Tibial nerve (tissue), 3 donors: ENCODE measurements at regions not wholly inside any gene's neighbourhood (a gene's known extent, or its start where the extent isn't known, plus 50 kb on each side); places are given as distances from the start of the nearest gene placed in this dataset.

Experiments used
- POLR2A ChIP-seq, 2 donors: fragments of 450-650 bp; IDR thresholded peaks; one replicate each; pipeline ENCODE4 v1.6.1; 2017; ENCODE audit warnings: antibody characterized with exemption in 2 of 2, mild to moderate bottlenecking in 2 of 2, moderate library complexity in 2 of 2
- TF ChIP-seq, protein P1 (sequence below), 5 experiments: fragments of 200-600 bp in 3 of 5; fragments of 450-650 bp in 2 of 5; sonication (generic) in 3 of 5; IDR thresholded peaks; one replicate each; pipeline ENCODE4 v1.5.1; 2016 to 2019; ENCODE audit warnings: antibody characterized with exemption in 5 of 5, mild to moderate bottlenecking in 3 of 5, moderate library complexity in 2 of 5

DNA sequence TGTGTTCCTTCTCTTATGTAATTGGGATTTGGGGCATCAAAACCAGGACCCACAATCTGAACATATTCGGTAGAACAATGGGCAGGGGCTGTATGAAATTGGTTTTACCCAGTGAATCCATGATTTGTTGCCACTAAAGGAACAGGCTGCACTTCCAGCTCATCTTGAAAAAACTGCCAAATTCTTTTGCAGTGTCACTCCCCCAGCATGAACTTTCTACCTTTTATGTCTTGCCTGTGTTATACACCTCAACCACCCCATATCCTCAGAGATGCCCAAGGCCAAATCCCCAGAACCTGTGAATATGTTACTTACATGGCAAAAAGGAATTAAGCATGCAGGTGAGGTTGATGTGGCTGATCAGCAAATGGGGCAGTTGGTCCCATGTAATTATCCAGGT, 280.2 kb upstream of the ECI2 start:
- TF ChIP-seq, protein P1, sequence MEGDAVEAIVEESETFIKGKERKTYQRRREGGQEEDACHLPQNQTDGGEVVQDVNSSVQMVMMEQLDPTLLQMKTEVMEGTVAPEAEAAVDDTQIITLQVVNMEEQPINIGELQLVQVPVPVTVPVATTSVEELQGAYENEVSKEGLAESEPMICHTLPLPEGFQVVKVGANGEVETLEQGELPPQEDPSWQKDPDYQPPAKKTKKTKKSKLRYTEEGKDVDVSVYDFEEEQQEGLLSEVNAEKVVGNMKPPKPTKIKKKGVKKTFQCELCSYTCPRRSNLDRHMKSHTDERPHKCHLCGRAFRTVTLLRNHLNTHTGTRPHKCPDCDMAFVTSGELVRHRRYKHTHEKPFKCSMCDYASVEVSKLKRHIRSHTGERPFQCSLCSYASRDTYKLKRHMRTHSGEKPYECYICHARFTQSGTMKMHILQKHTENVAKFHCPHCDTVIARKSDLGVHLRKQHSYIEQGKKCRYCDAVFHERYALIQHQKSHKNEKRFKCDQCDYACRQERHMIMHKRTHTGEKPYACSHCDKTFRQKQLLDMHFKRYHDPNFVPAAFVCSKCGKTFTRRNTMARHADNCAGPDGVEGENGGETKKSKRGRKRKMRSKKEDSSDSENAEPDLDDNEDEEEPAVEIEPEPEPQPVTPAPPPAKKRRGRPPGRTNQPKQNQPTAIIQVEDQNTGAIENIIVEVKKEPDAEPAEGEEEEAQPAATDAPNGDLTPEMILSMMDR (IDR thresholded peaks at IDR 0.05): no peak
- TF ChIP-seq POLR2A (IDR thresholded peaks at IDR 0.05): no peak
